ENCODE measurements at regions not wholly inside any gene's neighbourhood (a gene's known extent, or its start where the extent isn't known, plus 50 kb on each side); places are given as distances from the start of the nearest gene placed in this dataset.

- no peak for TF ChIP-seq MYNN (CRISPR knock-in tag; IDR thresholded peaks at IDR 0.05; ENCODE audit: low read depth)
- TF ChIP-seq RBAK (CRISPR knock-in tag; IDR thresholded peaks at IDR 0.05), result no peak
- no peak for TF ChIP-seq MIER2 (CRISPR knock-in tag; IDR thresholded peaks at IDR 0.05)
- TF ChIP-seq NFYC (CRISPR knock-in tag; IDR thresholded peaks at IDR 0.05), result no peak
- no peak for TF ChIP-seq MAFK (conservative IDR thresholded peaks at IDR 0.05 in 1 of 2, IDR thresholded peaks at IDR 0.05 in 1 of 2; ENCODE audit: low read length in 2 of 2)
Observed at GRCh38 chr3:134083626-134084241, 54.0 kb upstream of the SLCO2A1 start.
